CD14-positive monocyte (primary cell): ENCODE measurements at regions not wholly inside any gene's neighbourhood (a gene's known extent, or its start where the extent isn't known, plus 50 kb on each side); places are given as distances from the start of the nearest gene placed in this dataset.

ENCODE experiments used
- DNase-seq, 3 donors: peaks; one replicate each; pipeline ENCODE4 v3.0.0-alpha.2; 2011 to 2022
- H2AFZ ChIP-seq: 2 replicates; pipeline ENCODE4 v1.6.0; 2012; ENCODE audit warnings: mild to moderate bottlenecking, low read depth, low read length, inconsistent platforms; ENCODE audit not compliant: insufficient read depth, poor library complexity, severe bottlenecking
- H3K27ac ChIP-seq, 2 donors: 1 replicate in 1 of 2; 2 replicates in 1 of 2; pipeline ENCODE4 v1.5.1; 2012 to 2013; ENCODE audit warnings: low read length in 2 of 2, control low read depth in 1 of 2, inconsistent platforms in 1 of 2, low read depth in 1 of 2, mild to moderate bottlenecking in 1 of 2
- H3K27me3 ChIP-seq, 2 donors: one replicate each; pipeline versions ENCODE4 v1.6.0 to v1.6.1; 2011 to 2013; ENCODE audit warnings: low read length in 2 of 2; ENCODE audit not compliant: control insufficient read depth in 2 of 2, insufficient read depth in 2 of 2
- H3K36me3 ChIP-seq, 2 donors: replicated peaks in 1 of 2; 1 replicate in 1 of 2; 2 replicates in 1 of 2; pipeline versions ENCODE4 v1.5.1 to v1.6.1; 2012 to 2013; ENCODE audit warnings: low read length in 2 of 2, control low read depth in 1 of 2, inconsistent platforms in 1 of 2, mild to moderate bottlenecking in 1 of 2; ENCODE audit not compliant: insufficient read depth in 2 of 2, control insufficient read depth in 1 of 2
- H3K4me1 ChIP-seq, 2 donors: 1 replicate in 1 of 2; 2 replicates in 1 of 2; pipeline versions ENCODE4 v1.5.1 to v1.6.1; 2012 to 2013; ENCODE audit warnings: low read length in 2 of 2, control low read depth in 1 of 2, inconsistent platforms in 1 of 2, mild to moderate bottlenecking in 1 of 2, moderate library complexity in 1 of 2; ENCODE audit not compliant: insufficient read depth in 2 of 2, control insufficient read depth in 1 of 2
- H3K4me2 ChIP-seq: replicated peaks from 2 replicates; pipeline ENCODE3; 2012; ENCODE audit warnings: low read length, moderate library complexity, mild to moderate bottlenecking; ENCODE audit not compliant: poor library complexity, severe bottlenecking; ENCODE audit errors: extremely low read depth
- H3K4me3 ChIP-seq, 3 experiments: fragments of 200-600 bp in 1 of 3; sonication (generic) in 1 of 3; replicated peaks in 1 of 3; 1 replicate in 2 of 3; 2 replicates in 1 of 3; pipeline ENCODE4 v1.5.1; 2011 to 2013; ENCODE audit warnings: low read length in 3 of 3, mild to moderate bottlenecking in 3 of 3, control low read depth in 2 of 3, low read depth in 2 of 3, inconsistent platforms in 1 of 3, moderate library complexity in 1 of 3
- H3K79me2 ChIP-seq: 2 replicates; pipeline ENCODE4 v1.6.0; 2012; ENCODE audit warnings: mild to moderate bottlenecking, control low read depth, inconsistent platforms, low read length, moderate library complexity; ENCODE audit not compliant: insufficient read depth
- H3K9ac ChIP-seq: 2 replicates; pipeline ENCODE4 v1.6.0; 2017; ENCODE audit warnings: low read length, mild to moderate bottlenecking; ENCODE audit not compliant: insufficient read depth, poor library complexity, severe bottlenecking
- H3K9me3 ChIP-seq, 2 donors: replicated peaks in 1 of 2; 1 replicate in 1 of 2; 2 replicates in 1 of 2; pipeline versions ENCODE4 v1.5.1 to v1.6.1; 2012 to 2013; ENCODE audit warnings: low read length in 2 of 2, control low read depth in 1 of 2; ENCODE audit not compliant: control insufficient read depth in 1 of 2, insufficient read depth in 1 of 2
- H4K20me1 ChIP-seq: 2 replicates; pipeline ENCODE4 v1.6.0; 2012; ENCODE audit warnings: mild to moderate bottlenecking, low read length, control low read depth, moderate library complexity; ENCODE audit not compliant: insufficient read depth
- H3K27ac Mint-ChIP-seq, 7 donors: one replicate each; pipeline ENCODE4 v1.8.0; 2020; ENCODE audit warnings: mild to moderate bottlenecking in 7 of 7, mixed read lengths in 7 of 7, moderate library complexity in 6 of 7, inconsistent platforms in 2 of 7
- H3K27me3 Mint-ChIP-seq, 3 donors: one replicate each; pipeline ENCODE4 v1.8.0; 2021 to 2022; ENCODE audit warnings: low read depth in 3 of 3, mild to moderate bottlenecking in 3 of 3, mixed read lengths in 3 of 3, moderate library complexity in 3 of 3, inconsistent platforms in 1 of 3
- H3K36me3 Mint-ChIP-seq, 2 donors: one replicate each; pipeline ENCODE4 v1.8.0; 2020; ENCODE audit warnings: mixed read lengths in 2 of 2, inconsistent platforms in 1 of 2, mild to moderate bottlenecking in 1 of 2
- H3K4me1 Mint-ChIP-seq: one replicate; pipeline ENCODE4 v1.8.0; 2020; ENCODE audit warnings: mild to moderate bottlenecking, mixed read lengths
- H3K4me3 Mint-ChIP-seq, 2 donors: one replicate each; pipeline ENCODE4 v1.8.0; 2020; ENCODE audit warnings: mild to moderate bottlenecking in 2 of 2, mixed read lengths in 2 of 2, moderate library complexity in 1 of 2
- H3K9me3 Mint-ChIP-seq, 7 donors: one replicate each; pipeline ENCODE4 v1.8.0; 2020 to 2022; ENCODE audit warnings: mixed read lengths in 7 of 7, mild to moderate bottlenecking in 6 of 7, moderate library complexity in 6 of 7, inconsistent platforms in 2 of 7
- WGBS: methylation state at CpG from one replicate; pipeline ENCODE4 v1.1.5; 2013; ENCODE audit warnings: missing lambda C conversion rate; ENCODE audit not compliant: insufficient coverage; 5-methylcytosine and 5-hydroxymethylcytosine counted together
- intact Hi-C, 2 donors: fragments of 100-400 bp; cut with micrococcal nuclease; formaldehyde crosslinking; loops; one replicate each; pipeline versions ENCODE4 v1.15.0 to v1.15.1; 2023
- TF ChIP-seq, protein P1 (sequence below): fragments of 200-600 bp; IDR thresholded peaks from one replicate; pipeline ENCODE4 v1.8.0; 2022; ENCODE audit warnings: antibody characterized with exemption, mild to moderate bottlenecking

DNA sequence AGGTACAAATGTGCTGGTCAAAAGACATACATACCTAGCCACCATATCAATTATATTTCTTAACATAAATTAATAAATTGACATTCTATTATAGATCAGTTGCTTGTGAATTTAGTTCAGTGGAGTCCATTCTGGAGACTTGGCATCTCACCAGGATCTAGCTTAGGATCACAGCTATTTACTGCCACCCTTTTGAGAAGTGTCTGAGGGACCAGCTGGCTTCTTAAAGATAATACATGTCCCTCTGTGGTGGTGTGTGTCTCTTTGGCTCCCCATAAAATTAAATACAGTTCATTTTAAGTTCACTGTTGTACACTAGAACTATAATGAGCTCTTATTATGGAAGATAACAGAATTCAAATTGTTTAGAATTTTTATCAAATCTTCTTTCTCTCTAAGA lies 290.7 kb downstream of the PRELID2 start:
- H3K36me3 ChIP-seq: no peaks in the 10 kb centered on the region
- H4K20me1 ChIP-seq: no peaks in the 10 kb centered on the region
- no peak overlapping the region for H3K9ac ChIP-seq
- Mint-ChIP-seq H3K4me1 (no peaks in the 10 kb centered on the region), H3K9me3 (peaks cover 2 to 7% (median 3%) of the 10 kb centered on the region in 7 donors), H3K4me3 (no peak overlapping the region), H3K36me3 (no peaks in the 10 kb centered on the region), H3K27ac (no peak overlapping the region), H3K27me3 (peaks cover 0 to 3% (median 0%) of the 10 kb centered on the region in 3 donors)
- peaks cover 1 to 5% of the 10 kb centered on the region in 2 donors for H3K9me3 ChIP-seq
- TF ChIP-seq, protein P1, sequence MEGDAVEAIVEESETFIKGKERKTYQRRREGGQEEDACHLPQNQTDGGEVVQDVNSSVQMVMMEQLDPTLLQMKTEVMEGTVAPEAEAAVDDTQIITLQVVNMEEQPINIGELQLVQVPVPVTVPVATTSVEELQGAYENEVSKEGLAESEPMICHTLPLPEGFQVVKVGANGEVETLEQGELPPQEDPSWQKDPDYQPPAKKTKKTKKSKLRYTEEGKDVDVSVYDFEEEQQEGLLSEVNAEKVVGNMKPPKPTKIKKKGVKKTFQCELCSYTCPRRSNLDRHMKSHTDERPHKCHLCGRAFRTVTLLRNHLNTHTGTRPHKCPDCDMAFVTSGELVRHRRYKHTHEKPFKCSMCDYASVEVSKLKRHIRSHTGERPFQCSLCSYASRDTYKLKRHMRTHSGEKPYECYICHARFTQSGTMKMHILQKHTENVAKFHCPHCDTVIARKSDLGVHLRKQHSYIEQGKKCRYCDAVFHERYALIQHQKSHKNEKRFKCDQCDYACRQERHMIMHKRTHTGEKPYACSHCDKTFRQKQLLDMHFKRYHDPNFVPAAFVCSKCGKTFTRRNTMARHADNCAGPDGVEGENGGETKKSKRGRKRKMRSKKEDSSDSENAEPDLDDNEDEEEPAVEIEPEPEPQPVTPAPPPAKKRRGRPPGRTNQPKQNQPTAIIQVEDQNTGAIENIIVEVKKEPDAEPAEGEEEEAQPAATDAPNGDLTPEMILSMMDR: no peak
- no peaks in the 10 kb centered on the region for H3K79me2 ChIP-seq
- no peaks in the 10 kb centered on the region for H3K27me3 ChIP-seq
- no peaks in the 10 kb centered on the region for H3K4me1 ChIP-seq
- no peak overlapping the region for H3K27ac ChIP-seq
- no peak for DNase-seq
- H3K4me3 ChIP-seq: no peak overlapping the region
- intact Hi-C loops: no loop called here
- H3K4me2 ChIP-seq: no peak overlapping the region
- no peak overlapping the region for H2AFZ ChIP-seq

DNA sequence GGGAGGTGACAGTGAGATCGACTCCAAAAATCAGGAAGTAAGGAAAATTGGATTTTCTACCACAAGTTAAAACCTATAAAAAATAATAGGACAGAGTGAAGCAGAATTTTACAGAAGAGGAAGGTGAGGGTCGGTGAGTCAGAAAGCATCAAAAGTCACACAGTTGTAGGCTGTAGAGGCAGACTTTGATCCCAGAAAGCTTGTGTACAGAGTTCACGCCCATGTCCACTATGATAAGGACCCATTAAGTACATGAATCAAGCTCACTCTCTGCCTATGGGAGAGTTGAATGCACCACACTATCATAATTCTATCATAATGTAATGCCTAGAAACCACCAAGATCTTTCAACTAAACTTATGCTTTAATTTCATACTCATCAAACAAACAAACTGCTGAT lies 291.2 kb downstream of the PRELID2 start:
- Mint-ChIP-seq H3K27me3 (peaks cover 0 to 3% (median 0%) of the 10 kb centered on the region in 3 donors), H3K4me3 (no peak overlapping the region), H3K4me1 (no peaks in the 10 kb centered on the region), H3K27ac (no peak overlapping the region), H3K36me3 (no peaks in the 10 kb centered on the region), H3K9me3 (peaks cover 1 to 7% (median 3%) of the 10 kb centered on the region in 7 donors)
- Histone ChIP-seq H3K27ac (no peak overlapping the region), H3K27me3 (no peaks in the 10 kb centered on the region), H2AFZ (no peak overlapping the region), H3K36me3 (no peaks in the 10 kb centered on the region), H3K9ac (no peak overlapping the region), H3K9me3 (peaks cover 0 to 5% of the 10 kb centered on the region in 2 donors), H3K79me2 (no peaks in the 10 kb centered on the region), H3K4me1 (no peaks in the 10 kb centered on the region), H3K4me3 (no peak overlapping the region), H3K4me2 (no peak overlapping the region), H4K20me1 (no peaks in the 10 kb centered on the region)
- TF ChIP-seq, protein P1: no peak
- no peak for DNase-seq
- intact Hi-C loops: no loop called here
- WGBS: no CpG with 5 or more reads among the region's 3 CpGs
